Amniotic epithelial cell (primary cell): ENCODE measurements at regions not wholly inside any gene's neighbourhood (a gene's known extent, or its start where the extent isn't known, plus 50 kb on each side); places are given as distances from the start of the nearest gene placed in this dataset.
"Not testable (repeated sequence)": the region's sequence is repeated elsewhere in the genome, so short reads cannot be mapped to it uniquely, and the experiment has no call there.

Experiments used
- DNase-seq: peaks from one replicate; pipeline ENCODE4 v3.0.0-alpha.2; 2010; ENCODE audit warnings: low read depth

- no peak for DNase-seq
Observed at GRCh38 chr3:86887876-86888275, 103.1 kb downstream of the VGLL3 start.

- no peak for DNase-seq
Observed at GRCh38 chr3:86880066-86880465, 110.9 kb downstream of the VGLL3 start.

- DNase-seq, result not testable (repeated sequence)
Observed at GRCh38 chr3:86876504-86877181, 114.3 kb downstream of the VGLL3 start.

- not testable (repeated sequence) for DNase-seq
Observed at GRCh38 chr3:86874790-86875189, 116.2 kb downstream of the VGLL3 start.

GRCh38 chr3:86869566-86869965 is 121.4 kb downstream of the VGLL3 start:
- no peak for DNase-seq

- no peak for DNase-seq
Observed at GRCh38 chr3:86867982-86868381, 123.0 kb downstream of the VGLL3 start.

GRCh38 chr3:86865506-86865905 is 125.4 kb downstream of the VGLL3 start:
- peak; percentile 6 for DNase-seq

- no peak for DNase-seq
Observed at GRCh38 chr3:86856711-86857110, 134.2 kb downstream of the VGLL3 start.

GRCh38 chr3:86849991-86850390 is 141.0 kb downstream of the VGLL3 start:
- no peak for DNase-seq

GRCh38 chr3:86845726-86846125 is 145.2 kb downstream of the VGLL3 start:
- no peak for DNase-seq

- no peak for DNase-seq
Observed at GRCh38 chr3:86838927-86839326, 152.0 kb downstream of the VGLL3 start.

GRCh38 chr3:86837871-86838270 is 153.1 kb downstream of the VGLL3 start:
- peak; percentile 65 for DNase-seq

- peak; percentile 92 for DNase-seq
Observed at GRCh38 chr3:86830566-86830965, 160.4 kb downstream of the VGLL3 start.

GRCh38 chr3:86828751-86829150 is 162.2 kb downstream of the VGLL3 start:
- DNase-seq, result peak; percentile 21

GRCh38 chr3:86827582-86827981 is 163.4 kb downstream of the VGLL3 start:
- not testable (repeated sequence) for DNase-seq

- no peak for DNase-seq
Observed at GRCh38 chr3:86826292-86826691, 164.7 kb downstream of the VGLL3 start.

- peak; percentile 80 for DNase-seq
Observed at GRCh38 chr3:86815880-86816279, 175.1 kb downstream of the VGLL3 start.

GRCh38 chr3:86814918-86815655 is 175.9 kb downstream of the VGLL3 start:
- DNase-seq, result peak; percentile 64

- DNase-seq, result no peak
Observed at GRCh38 chr3:86814321-86814720, 176.6 kb downstream of the VGLL3 start.

- DNase-seq, result peak; percentile 24
Observed at GRCh38 chr3:86801921-86802320, 189.0 kb downstream of the VGLL3 start.

GRCh38 chr3:86801066-86801465 is 189.9 kb downstream of the VGLL3 start:
- no peak for DNase-seq

GRCh38 chr3:86800116-86800515 is 190.8 kb downstream of the VGLL3 start:
- no peak for DNase-seq

GRCh38 chr3:86797946-86798345 is 193.0 kb downstream of the VGLL3 start:
- DNase-seq, result no peak
